ENCODE measurements at regions not wholly inside any gene's neighbourhood (a gene's known extent, or its start where the extent isn't known, plus 50 kb on each side); places are given as distances from the start of the nearest gene placed in this dataset.

DNA sequence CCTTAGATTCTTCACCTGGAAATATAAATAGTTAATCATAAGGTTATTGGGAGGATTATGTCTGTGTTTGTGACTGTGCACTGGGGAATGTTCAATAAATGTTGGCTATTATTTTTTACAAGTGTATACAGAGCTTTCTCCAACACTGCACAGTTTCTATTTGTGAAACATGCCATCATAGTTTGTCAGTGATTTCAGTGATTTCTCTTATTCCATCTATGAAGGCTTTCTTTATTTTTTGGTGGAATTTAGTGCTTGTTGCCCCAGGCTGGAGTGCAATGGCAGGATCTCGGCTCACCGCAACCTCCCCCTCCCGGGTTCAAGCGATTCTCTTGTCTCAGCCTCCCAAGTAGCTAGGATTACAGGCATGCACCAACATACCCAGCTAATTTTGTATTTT lies 545.0 kb upstream of the GRM7 start:
- TF ChIP-seq, protein P1, sequence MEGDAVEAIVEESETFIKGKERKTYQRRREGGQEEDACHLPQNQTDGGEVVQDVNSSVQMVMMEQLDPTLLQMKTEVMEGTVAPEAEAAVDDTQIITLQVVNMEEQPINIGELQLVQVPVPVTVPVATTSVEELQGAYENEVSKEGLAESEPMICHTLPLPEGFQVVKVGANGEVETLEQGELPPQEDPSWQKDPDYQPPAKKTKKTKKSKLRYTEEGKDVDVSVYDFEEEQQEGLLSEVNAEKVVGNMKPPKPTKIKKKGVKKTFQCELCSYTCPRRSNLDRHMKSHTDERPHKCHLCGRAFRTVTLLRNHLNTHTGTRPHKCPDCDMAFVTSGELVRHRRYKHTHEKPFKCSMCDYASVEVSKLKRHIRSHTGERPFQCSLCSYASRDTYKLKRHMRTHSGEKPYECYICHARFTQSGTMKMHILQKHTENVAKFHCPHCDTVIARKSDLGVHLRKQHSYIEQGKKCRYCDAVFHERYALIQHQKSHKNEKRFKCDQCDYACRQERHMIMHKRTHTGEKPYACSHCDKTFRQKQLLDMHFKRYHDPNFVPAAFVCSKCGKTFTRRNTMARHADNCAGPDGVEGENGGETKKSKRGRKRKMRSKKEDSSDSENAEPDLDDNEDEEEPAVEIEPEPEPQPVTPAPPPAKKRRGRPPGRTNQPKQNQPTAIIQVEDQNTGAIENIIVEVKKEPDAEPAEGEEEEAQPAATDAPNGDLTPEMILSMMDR (IDR thresholded peaks at IDR 0.05; ENCODE audit: extremely low read depth in 1 of 2, insufficient read depth in 1 of 2, low read depth in 1 of 2, low read length in 2 of 2): no peak
- no peak for TF ChIP-seq POLR2AphosphoS5 (IDR thresholded peaks at IDR 0.05; ENCODE audit: insufficient read depth, low read depth, low read length)
- TF ChIP-seq, protein P2, sequence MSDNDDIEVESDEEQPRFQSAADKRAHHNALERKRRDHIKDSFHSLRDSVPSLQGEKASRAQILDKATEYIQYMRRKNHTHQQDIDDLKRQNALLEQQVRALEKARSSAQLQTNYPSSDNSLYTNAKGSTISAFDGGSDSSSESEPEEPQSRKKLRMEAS (IDR thresholded peaks at IDR 0.05; ENCODE audit: insufficient read depth, insufficient read length): no peak
- no peak for TF ChIP-seq EZH2 (IDR thresholded peaks at IDR 0.05; ENCODE audit: borderline replicate concordance, low read depth, low read length, severe bottlenecking)
- TF ChIP-seq POLR2A (IDR thresholded peaks at IDR 0.05; ENCODE audit: low read depth, low read length): no peak
- no peak for TF ChIP-seq JUN (IDR thresholded peaks at IDR 0.05; ENCODE audit: borderline replicate concordance, insufficient read depth, insufficient read length, low read depth)
- TF ChIP-seq MYC (IDR thresholded peaks at IDR 0.05; ENCODE audit: low read depth, low read length): no peak
- no peak for TF ChIP-seq FOS (IDR thresholded peaks at IDR 0.05; ENCODE audit: borderline replicate concordance, insufficient read depth, low read length)
- no peak for TF ChIP-seq GATA2 (IDR thresholded peaks at IDR 0.05; ENCODE audit: insufficient read depth, insufficient read length, low read depth, low read length)

All from endothelial cell of umbilical vein (primary cell).